ENCODE measurements at regions not wholly inside any gene's neighbourhood (a gene's known extent, or its start where the extent isn't known, plus 50 kb on each side); places are given as distances from the start of the nearest gene placed in this dataset.

GRCh38 chr1:207261971-207262370 is 59.5 kb upstream of the CD55 start:
- TF ChIP-seq GLIS3 (CRISPR knock-in tag; IDR thresholded peaks at IDR 0.05) (no peak), CREB5 (CRISPR knock-in tag; IDR thresholded peaks at IDR 0.05; ENCODE audit: low read depth) (no peak), ISL1 (CRISPR knock-in tag; IDR thresholded peaks at IDR 0.05) (no peak), ZNF8 (CRISPR knock-in tag; IDR thresholded peaks at IDR 0.05) (no peak), PATZ1 (CRISPR knock-in tag; IDR thresholded peaks at IDR 0.05; ENCODE audit: borderline replicate concordance) (no peak), SNAI2 (CRISPR knock-in tag; IDR thresholded peaks at IDR 0.05) (no peak)

Data from SK-N-SH treated with all-trans-retinoic acid at 6 μM for 48 hours (cell line).